Tibial nerve (tissue), 4 donors: ENCODE measurements at regions not wholly inside any gene's neighbourhood (a gene's known extent, or its start where the extent isn't known, plus 50 kb on each side); places are given as distances from the start of the nearest gene placed in this dataset.

Experiments used
- DNase-seq, 2 donors: peaks; one replicate each; pipeline ENCODE4 v3.0.0-alpha.2; 2019; ENCODE audit warnings: low spot score in 2 of 2
- H3K27ac ChIP-seq, 4 donors: fragments of 200-600 bp; sonication (generic) in 3 of 4; one replicate each; pipeline ENCODE4 v1.5.1; 2017 to 2019; ENCODE audit warnings: mild to moderate bottlenecking in 1 of 4
- H3K27me3 ChIP-seq, 2 donors: fragments of 200-600 bp; sonication (generic) in 1 of 2; one replicate each; pipeline versions ENCODE4 v1.5.1 to v1.6.0; 2017 to 2019
- H3K36me3 ChIP-seq, 3 donors: fragments of 200-600 bp; sonication (generic); one replicate each; pipeline ENCODE4 v1.5.1; 2018 to 2019
- H3K4me1 ChIP-seq, 4 donors: fragments of 200-600 bp; sonication (generic) in 3 of 4; one replicate each; pipeline ENCODE4 v1.5.1; 2017 to 2019
- H3K4me3 ChIP-seq, 4 donors: fragments of 200-600 bp; sonication (generic) in 3 of 4; one replicate each; pipeline ENCODE4 v1.5.1; 2017 to 2019; ENCODE audit warnings: mild to moderate bottlenecking in 1 of 4, moderate library complexity in 1 of 4
- H3K9me3 ChIP-seq, 4 donors: fragments of 200-600 bp; sonication (generic) in 3 of 4; one replicate each; pipeline ENCODE4 v1.5.1; 2017 to 2019
- EP300 ChIP-seq, 2 donors: sonication (generic); formaldehyde crosslinking; IDR thresholded peaks; one replicate each; pipeline ENCODE4 v1.6.1; 2017; ENCODE audit warnings: antibody characterized with exemption in 2 of 2, mild to moderate bottlenecking in 1 of 2
- POLR2A ChIP-seq, 2 donors: fragments of 450-650 bp; IDR thresholded peaks; one replicate each; pipeline ENCODE4 v1.6.1; 2017; ENCODE audit warnings: antibody characterized with exemption in 2 of 2, mild to moderate bottlenecking in 2 of 2, moderate library complexity in 2 of 2
- WGBS, 2 donors: methylation state at CpG; one replicate each; pipeline ENCODE4 v1.1.5; 2018; 5-methylcytosine and 5-hydroxymethylcytosine counted together
- TF ChIP-seq, protein P1 (sequence below), 5 experiments: fragments of 200-600 bp in 3 of 5; fragments of 450-650 bp in 2 of 5; sonication (generic) in 3 of 5; IDR thresholded peaks; one replicate each; pipeline ENCODE4 v1.5.1; 2016 to 2019; ENCODE audit warnings: antibody characterized with exemption in 5 of 5, mild to moderate bottlenecking in 3 of 5, moderate library complexity in 2 of 5

DNA sequence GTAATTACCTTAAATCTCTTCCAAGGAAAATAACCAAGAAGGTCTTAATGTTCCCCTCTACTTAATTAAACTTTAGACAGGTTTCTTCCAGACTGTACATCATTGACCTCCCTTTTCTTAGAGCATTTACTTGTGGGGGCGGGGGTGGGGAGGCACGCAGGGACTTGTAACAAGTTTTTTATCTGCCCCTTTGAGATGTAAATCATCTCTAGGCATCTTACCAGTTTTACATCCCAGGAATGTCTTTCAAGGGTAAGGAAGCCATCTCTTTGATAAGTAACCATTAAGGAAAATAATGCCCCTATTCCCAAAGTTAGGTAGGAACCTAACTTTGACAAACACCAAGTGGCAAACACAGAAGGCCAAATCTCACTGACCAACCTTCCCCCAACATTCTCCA lies 528.6 kb downstream of the SUCLA2 start:
- DNase-seq, result no peak

DNA sequence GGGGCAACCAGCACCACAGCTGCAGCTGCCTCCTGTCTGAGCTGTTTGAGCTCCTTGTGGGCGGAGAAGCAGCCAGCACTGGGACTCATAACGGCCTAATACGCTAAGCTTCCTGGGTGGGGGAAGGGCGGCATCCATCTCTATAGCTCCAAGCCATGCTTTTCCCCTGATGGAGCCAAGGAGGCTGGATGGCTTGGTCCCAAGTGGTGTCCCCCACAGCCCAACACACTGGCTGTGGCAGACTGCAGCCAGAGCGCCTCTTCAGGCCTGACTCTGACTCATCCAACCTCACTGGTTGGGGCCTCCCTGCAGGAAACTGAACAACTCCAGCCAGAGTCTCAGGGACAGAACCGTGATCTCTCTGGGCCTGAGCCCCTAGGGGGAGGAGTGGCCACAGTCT lies 537.3 kb downstream of the SUCLA2 start:
- no peak for DNase-seq
- TF ChIP-seq POLR2A (IDR thresholded peaks at IDR 0.05), result no peak
- TF ChIP-seq EP300 (IDR thresholded peaks at IDR 0.05), result no peak
- TF ChIP-seq, protein P1, sequence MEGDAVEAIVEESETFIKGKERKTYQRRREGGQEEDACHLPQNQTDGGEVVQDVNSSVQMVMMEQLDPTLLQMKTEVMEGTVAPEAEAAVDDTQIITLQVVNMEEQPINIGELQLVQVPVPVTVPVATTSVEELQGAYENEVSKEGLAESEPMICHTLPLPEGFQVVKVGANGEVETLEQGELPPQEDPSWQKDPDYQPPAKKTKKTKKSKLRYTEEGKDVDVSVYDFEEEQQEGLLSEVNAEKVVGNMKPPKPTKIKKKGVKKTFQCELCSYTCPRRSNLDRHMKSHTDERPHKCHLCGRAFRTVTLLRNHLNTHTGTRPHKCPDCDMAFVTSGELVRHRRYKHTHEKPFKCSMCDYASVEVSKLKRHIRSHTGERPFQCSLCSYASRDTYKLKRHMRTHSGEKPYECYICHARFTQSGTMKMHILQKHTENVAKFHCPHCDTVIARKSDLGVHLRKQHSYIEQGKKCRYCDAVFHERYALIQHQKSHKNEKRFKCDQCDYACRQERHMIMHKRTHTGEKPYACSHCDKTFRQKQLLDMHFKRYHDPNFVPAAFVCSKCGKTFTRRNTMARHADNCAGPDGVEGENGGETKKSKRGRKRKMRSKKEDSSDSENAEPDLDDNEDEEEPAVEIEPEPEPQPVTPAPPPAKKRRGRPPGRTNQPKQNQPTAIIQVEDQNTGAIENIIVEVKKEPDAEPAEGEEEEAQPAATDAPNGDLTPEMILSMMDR (IDR thresholded peaks at IDR 0.05), result no peak
- H3K36me3 ChIP-seq, result no peaks in the 10 kb centered on the region
- peaks cover 0 to 28% (median 0%) of the 10 kb centered on the region in 4 donors for H3K9me3 ChIP-seq
- H3K27me3 ChIP-seq, result no peaks in the 10 kb centered on the region
- H3K27ac ChIP-seq, result no peak overlapping the region
- no peak overlapping the region for H3K4me3 ChIP-seq
- H3K4me1 ChIP-seq, result no peaks in the 10 kb centered on the region
- WGBS, 2 donors, result 75 to 80% methylated on average over 5 to 6 of the region's 6 CpGs

More for the DNA sequence above, 528.6 kb downstream of the SUCLA2 start:
- Histone ChIP-seq H3K4me1 (no peaks in the 10 kb centered on the region), H3K27me3 (no peaks in the 10 kb centered on the region), H3K4me3 (no peak overlapping the region), H3K36me3 (no peaks in the 10 kb centered on the region), H3K27ac (no peak overlapping the region), H3K9me3 (peaks cover 0 to 11% (median 0%) of the 10 kb centered on the region in 4 donors)
- 58 to 71% methylated on average over 2 of the region's 2 CpGs for WGBS, 2 donors
- TF ChIP-seq POLR2A (IDR thresholded peaks at IDR 0.05) (no peak), EP300 (IDR thresholded peaks at IDR 0.05) (no peak)
- TF ChIP-seq, protein P1 (IDR thresholded peaks at IDR 0.05), result no peak

DNA sequence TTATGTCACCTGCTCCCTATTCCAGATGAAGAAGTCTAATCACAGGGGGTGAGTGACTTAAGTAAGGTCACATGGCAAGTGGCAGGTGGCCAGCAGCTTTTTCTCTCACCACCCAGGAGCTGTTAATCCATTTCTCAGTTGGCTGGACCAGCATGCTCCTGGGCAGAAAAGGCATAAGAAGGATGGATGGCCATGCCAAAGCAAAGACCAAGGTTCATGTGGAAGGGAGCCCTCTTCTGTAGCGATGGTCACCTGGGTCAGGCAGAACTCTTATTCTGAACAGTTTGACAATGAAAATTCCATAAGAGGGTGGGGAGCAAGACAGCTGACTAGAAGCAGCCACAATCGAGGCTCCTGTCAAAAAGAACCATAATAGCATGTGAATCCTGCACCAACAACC lies 538.1 kb downstream of the SUCLA2 start:
- Histone ChIP-seq H3K27me3 (no peaks in the 10 kb centered on the region), H3K36me3 (no peaks in the 10 kb centered on the region), H3K27ac (no peak overlapping the region), H3K4me1 (no peaks in the 10 kb centered on the region), H3K4me3 (no peak overlapping the region), H3K9me3 (peaks cover 0 to 20% (median 0%) of the 10 kb centered on the region in 4 donors)
- DNase-seq, result no peak
- TF ChIP-seq EP300 (IDR thresholded peaks at IDR 0.05) (no peak), POLR2A (IDR thresholded peaks at IDR 0.05) (no peak)
- TF ChIP-seq, protein P1 (IDR thresholded peaks at IDR 0.05), result no peak
- WGBS, 2 donors, result 80 to 90% methylated on average over 2 of the region's 2 CpGs

DNA sequence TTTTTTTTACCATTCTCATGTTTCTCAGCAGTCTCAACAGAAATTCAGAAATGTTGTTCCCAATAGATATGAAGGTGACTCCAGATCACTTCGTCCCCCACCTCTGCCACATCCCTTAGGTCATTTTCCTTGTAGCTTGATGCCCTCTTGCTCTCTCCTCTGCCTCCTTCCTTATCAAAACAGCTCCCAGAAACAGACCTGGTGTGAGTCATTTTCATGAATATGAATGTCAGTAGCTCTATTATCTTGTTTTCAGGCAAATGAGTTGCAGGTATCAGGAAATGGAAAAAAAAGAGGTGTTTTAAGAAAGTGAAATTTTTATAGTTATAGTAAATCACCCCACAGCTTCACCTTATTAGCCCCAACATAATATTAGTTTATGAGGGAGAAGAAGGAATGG lies 539.3 kb downstream of the SUCLA2 start:
- no peak for TF ChIP-seq EP300 (IDR thresholded peaks at IDR 0.05)
- TF ChIP-seq POLR2A (IDR thresholded peaks at IDR 0.05), result no peak
- TF ChIP-seq, protein P1 (IDR thresholded peaks at IDR 0.05), result no peak
- Histone ChIP-seq H3K4me3 (no peak overlapping the region), H3K27ac (no peak overlapping the region), H3K4me1 (no peaks in the 10 kb centered on the region), H3K9me3 (peaks cover 0 to 12% (median 0%) of the 10 kb centered on the region in 4 donors), H3K36me3 (no peaks in the 10 kb centered on the region), H3K27me3 (no peaks in the 10 kb centered on the region)
- 83 to 97% methylated on average over 1 of the region's 1 CpG for WGBS, 2 donors
- DNase-seq, result no peak

DNA sequence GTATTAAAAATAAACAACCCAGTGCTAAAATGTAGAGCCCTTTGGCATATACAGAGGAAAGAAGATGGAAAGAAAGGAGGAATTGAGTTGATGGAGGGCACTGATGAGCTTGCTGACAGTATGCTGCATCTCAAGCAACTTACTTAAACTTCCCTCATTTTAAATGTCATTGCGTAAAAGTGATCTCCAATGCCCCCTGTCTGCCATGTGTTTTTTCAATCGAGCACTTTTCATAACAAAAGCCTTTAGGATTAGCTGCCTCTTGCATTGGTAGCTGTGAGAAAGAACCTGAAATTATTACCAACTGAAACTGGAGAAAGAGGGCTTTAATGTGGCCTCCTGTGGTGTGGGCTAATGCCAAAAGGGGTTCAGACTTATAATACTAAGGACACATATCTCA lies 541.6 kb downstream of the SUCLA2 start:
- H3K4me3 ChIP-seq, result no peak overlapping the region
- WGBS, 2 donors, result 20 to 22% methylated on average over 2 of the region's 2 CpGs
- no peak for DNase-seq
- TF ChIP-seq EP300 (IDR thresholded peaks at IDR 0.05) (no peak), POLR2A (IDR thresholded peaks at IDR 0.05) (no peak)
- TF ChIP-seq, protein P1 (IDR thresholded peaks at IDR 0.05), result no peak
- H3K27me3 ChIP-seq, result no peaks in the 10 kb centered on the region
- H3K9me3 ChIP-seq, result peaks cover 0 to under 1% (median 0%) of the 10 kb centered on the region in 4 donors
- H3K4me1 ChIP-seq, result no peaks in the 10 kb centered on the region
- no peak overlapping the region for H3K27ac ChIP-seq
- no peaks in the 10 kb centered on the region for H3K36me3 ChIP-seq
